ENCODE measurements at regions not wholly inside any gene's neighbourhood (a gene's known extent, or its start where the extent isn't known, plus 50 kb on each side); places are given as distances from the start of the nearest gene placed in this dataset.

- Histone ChIP-seq H2BK120ac (replicated peaks; ENCODE audit: low read depth, low read length) (peak overlapping the region; percentile 70), H3K27me3 (replicated peaks in 1 of 4; ENCODE audit: control insufficient read depth in 3 of 4, extremely low read depth in 1 of 4, insufficient read depth in 3 of 4, low read length in 3 of 4) (no peaks in the 10 kb centered on the region), H4K20me1 (replicated peaks in 1 of 2; ENCODE audit: control insufficient read depth in 1 of 2, insufficient read depth in 2 of 2, low read length in 2 of 2) (no peaks in the 10 kb centered on the region), H2AFZ (ENCODE audit: low read length) (peak overlapping the region; percentile 63; the same call in 1 of the 2 replicates), H3K9ac (replicated peaks in 1 of 4; ENCODE audit: extremely low read depth in 1 of 4, low read depth in 3 of 4, low read length in 3 of 4) (no peak overlapping the region), H3K27ac (ENCODE audit: low read depth, low read length) (no peak overlapping the region), H4K5ac (ENCODE audit: insufficient read length, low read depth, low read length) (no peak overlapping the region), H4K8ac (ENCODE audit: extremely low read depth, insufficient read depth, low read length) (no peak overlapping the region), H2AK5ac (ENCODE audit: low read depth, low read length) (peak overlapping the region; percentile 3; the same call in 1 of the 2 replicates), H4K91ac (replicated peaks; ENCODE audit: insufficient read length, low read length) (peak overlapping the region; percentile 61), H2BK12ac (ENCODE audit: low read depth, low read length) (0 out of 2 replicates have a peak overlapping the region, but pooled peaks have one; percentile 31), H3K23ac (ENCODE audit: insufficient read length) (no peak overlapping the region), H3K4me2 (ENCODE audit: insufficient read depth in 1 of 2, low read depth in 2 of 2, low read length in 2 of 2) (no peak overlapping the region), H3K23me2 (ENCODE audit: low read depth, low read length) (no peaks in the 10 kb centered on the region), H3K36me3 (ENCODE audit: control insufficient read depth in 2 of 4, insufficient read depth in 4 of 4, low read length in 3 of 4) (no peaks in the 10 kb centered on the region), H3K4ac (replicated peaks; ENCODE audit: insufficient read length, low read depth, low read length) (no peak overlapping the region), H3K18ac (ENCODE audit: extremely low read depth, low read length) (no peak overlapping the region; the same call in 1 of the 2 replicates), H3K4me3 (ENCODE audit: extremely low read depth in 1 of 4, insufficient read depth in 2 of 4, low read depth in 3 of 4, low read length in 4 of 4) (no peak overlapping the region), H3K14ac (ENCODE audit: insufficient read length) (no peak overlapping the region), H3K9me3 (ENCODE audit: insufficient read depth in 2 of 2, low read depth in 1 of 2, low read length in 1 of 2) (no peaks in the 10 kb centered on the region), H3K4me1 (replicated peaks in 1 of 4; ENCODE audit: control insufficient read depth in 3 of 4, insufficient read depth in 4 of 4, low read length in 3 of 4) (peaks cover 0 to 5% (median 2%) of the 10 kb centered on the region in 4 experiments; a peak in 4 of 7 replicates), H3K79me1 (ENCODE audit: low read depth, low read length) (no peaks in the 10 kb centered on the region), H2BK20ac (ENCODE audit: low read length) (peak overlapping the region; percentile 90; the same call in 1 of the 2 replicates), H2BK5ac (ENCODE audit: low read depth, low read length) (no peak overlapping the region), H2BK15ac (ENCODE audit: low read length) (no peak overlapping the region), H3K79me2 (ENCODE audit: control insufficient read depth in 1 of 2, insufficient read depth in 2 of 2, low read length in 2 of 2) (no peaks in the 10 kb centered on the region), H3K56ac (replicated peaks; ENCODE audit: insufficient read length, low read depth, low read length) (no peak overlapping the region)
- CTCF ChIA-PET (ENCODE audit: partially characterized antibody), result interaction anchor here (0.8 to 2.9 kb wide), 2 partner anchors 16 to 172 kb away, joined by 4 to 8 read pairs; no protein-coding TSS in a partner anchor
- POLR2A ChIA-PET (ENCODE audit: partially characterized antibody), result interaction anchor here (2.2 kb wide), 1 partner anchor 15 kb away, joined by 6 read pairs; no protein-coding TSS in a partner anchor
- DNase-seq (ENCODE audit: low read depth in 1 of 2, low spot score in 2 of 2), result no peak
- FAIRE-seq, result no peak
- WGBS, 2 experiments (ENCODE audit: extremely low coverage in 1 of 2, insufficient coverage in 1 of 2, insufficient read length in 1 of 2, insufficient replicate concordance in 2 of 2, low coverage in 1 of 2, low lambda C conversion rate in 2 of 2, missing lambda C conversion rate in 1 of 2), result 76% methylated on average over 3 of the region's 3 CpGs; no CpG with 5 or more reads in 1 of the 2 experiments
- TF ChIP-seq CEBPB (IDR thresholded peaks at IDR 0.05; ENCODE audit: low read depth, low read length), result no peak
- TF ChIP-seq NANOG (IDR thresholded peaks at IDR 0.05; ENCODE audit: insufficient read depth, low read depth, low read length, poor library complexity, severe bottlenecking), result no peak
- TF ChIP-seq KDM1A (IDR thresholded peaks at IDR 0.05; ENCODE audit: borderline replicate concordance, low read length), result no peak
- TF ChIP-seq EGR1 (IDR thresholded peaks at IDR 0.05; ENCODE audit: borderline replicate concordance, low read depth, low read length), result no peak
- TF ChIP-seq EP300 (IDR thresholded peaks at IDR 0.05; ENCODE audit: borderline replicate concordance in 1 of 2, low read depth in 2 of 2, low read length in 2 of 2), result no peak
Measured at GRCh38 chr11:13135385-13136271, 126.5 kb downstream of the RASSF10 start.
